ENCODE measurements at regions not wholly inside any gene's neighbourhood (a gene's known extent, or its start where the extent isn't known, plus 50 kb on each side); places are given as distances from the start of the nearest gene placed in this dataset.

DNA sequence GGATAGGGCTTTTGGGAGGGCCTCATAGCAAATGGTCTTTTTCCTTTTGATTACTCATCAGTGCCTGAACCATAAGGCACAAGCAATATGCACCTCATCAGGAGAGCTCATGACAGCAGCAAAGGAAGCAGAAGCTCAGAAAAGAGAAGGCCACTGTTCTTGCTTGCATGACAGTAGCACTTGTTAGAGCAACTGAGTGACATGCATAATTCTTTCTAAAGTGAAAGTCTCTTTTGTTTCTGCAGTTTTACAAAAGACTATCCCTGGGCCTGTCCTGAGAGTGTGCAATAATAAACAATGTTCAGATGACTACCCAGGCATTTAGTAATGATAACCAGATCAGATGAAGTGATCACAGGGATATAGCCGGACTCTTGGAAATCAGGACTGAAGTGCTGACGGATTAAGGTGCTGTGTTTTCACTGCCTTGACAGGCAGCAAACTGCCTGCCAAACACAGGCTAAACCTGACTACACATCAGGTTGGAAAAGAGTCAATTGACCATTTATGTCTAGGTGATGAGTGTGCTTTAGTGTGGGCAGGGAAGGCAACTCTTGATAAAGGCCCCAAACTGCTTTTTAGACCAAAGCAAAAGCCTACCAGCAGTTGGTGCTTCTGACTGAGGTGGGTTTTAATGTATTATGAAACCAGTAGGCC lies 1860.3 kb downstream of the TP53TG3F start:
- Mint-ChIP-seq H3K27me3 (ENCODE audit: low read depth) (no peaks in the 10 kb centered on the region), H3K4me3 (no peak overlapping the region), H3K4me1 (no peaks in the 10 kb centered on the region), H3K9me3 (peaks cover 67% of the 10 kb centered on the region), H3K27ac (no peak overlapping the region), H3K36me3 (peaks cover 2% of the 10 kb centered on the region)
- TF ChIP-seq, protein P1, sequence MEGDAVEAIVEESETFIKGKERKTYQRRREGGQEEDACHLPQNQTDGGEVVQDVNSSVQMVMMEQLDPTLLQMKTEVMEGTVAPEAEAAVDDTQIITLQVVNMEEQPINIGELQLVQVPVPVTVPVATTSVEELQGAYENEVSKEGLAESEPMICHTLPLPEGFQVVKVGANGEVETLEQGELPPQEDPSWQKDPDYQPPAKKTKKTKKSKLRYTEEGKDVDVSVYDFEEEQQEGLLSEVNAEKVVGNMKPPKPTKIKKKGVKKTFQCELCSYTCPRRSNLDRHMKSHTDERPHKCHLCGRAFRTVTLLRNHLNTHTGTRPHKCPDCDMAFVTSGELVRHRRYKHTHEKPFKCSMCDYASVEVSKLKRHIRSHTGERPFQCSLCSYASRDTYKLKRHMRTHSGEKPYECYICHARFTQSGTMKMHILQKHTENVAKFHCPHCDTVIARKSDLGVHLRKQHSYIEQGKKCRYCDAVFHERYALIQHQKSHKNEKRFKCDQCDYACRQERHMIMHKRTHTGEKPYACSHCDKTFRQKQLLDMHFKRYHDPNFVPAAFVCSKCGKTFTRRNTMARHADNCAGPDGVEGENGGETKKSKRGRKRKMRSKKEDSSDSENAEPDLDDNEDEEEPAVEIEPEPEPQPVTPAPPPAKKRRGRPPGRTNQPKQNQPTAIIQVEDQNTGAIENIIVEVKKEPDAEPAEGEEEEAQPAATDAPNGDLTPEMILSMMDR (IDR thresholded peaks at IDR 0.05; ENCODE audit: unreplicated experiment): no peak
- DNase-seq (ENCODE audit: low spot score in 2 of 2, unreplicated experiment in 2 of 2): no peak

DNA sequence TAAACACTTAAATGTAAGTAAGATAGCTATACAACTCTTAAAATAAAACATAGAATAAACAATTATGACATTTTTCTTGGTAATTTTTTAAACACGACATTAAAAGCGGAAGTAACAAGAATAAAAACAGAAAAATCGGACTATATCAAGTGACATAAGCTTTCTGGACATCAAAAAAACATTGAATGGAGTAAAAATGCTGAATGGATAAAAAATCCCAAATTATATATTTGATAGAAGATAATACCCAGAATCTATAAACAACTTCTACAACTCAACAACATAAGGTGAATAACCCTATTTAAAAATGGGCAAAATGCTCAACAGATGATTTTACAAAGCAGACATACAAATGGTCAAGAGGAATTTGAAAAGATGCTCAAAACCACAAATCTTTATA lies 1866.5 kb downstream of the TP53TG3F start:
- TF ChIP-seq, protein P1 (IDR thresholded peaks at IDR 0.05; ENCODE audit: unreplicated experiment): no peak
- H3K36me3 Mint-ChIP-seq: no peaks in the 10 kb centered on the region
- no peaks in the 10 kb centered on the region for H3K4me1 Mint-ChIP-seq
- peaks cover 59% of the 10 kb centered on the region for H3K9me3 Mint-ChIP-seq
- no peak overlapping the region for H3K4me3 Mint-ChIP-seq
- no peak overlapping the region for H3K27ac Mint-ChIP-seq
- no peaks in the 10 kb centered on the region for H3K27me3 Mint-ChIP-seq (ENCODE audit: low read depth)
- no peak for DNase-seq (ENCODE audit: low spot score in 2 of 2, unreplicated experiment in 2 of 2)

DNA sequence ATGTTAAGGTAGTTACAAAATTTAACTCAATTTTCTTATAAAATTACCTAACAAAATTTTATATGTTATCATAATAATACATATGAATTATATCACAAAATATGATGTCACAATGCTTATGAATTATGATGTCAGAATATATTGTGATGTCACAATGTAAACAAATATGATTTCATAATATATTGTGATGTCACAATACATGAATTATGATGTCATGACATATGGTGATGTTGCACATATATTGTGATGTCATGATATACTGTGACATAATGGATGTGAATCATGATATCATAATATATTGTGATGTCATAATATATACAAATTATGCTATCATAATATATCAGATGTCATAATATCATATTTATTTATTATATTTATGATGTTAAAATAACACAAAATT lies 1879.9 kb downstream of the TP53TG3F start:
- H3K9me3 Mint-ChIP-seq: peaks cover 56% of the 10 kb centered on the region
- H3K27ac Mint-ChIP-seq: no peak overlapping the region
- DNase-seq (ENCODE audit: low spot score in 2 of 2, unreplicated experiment in 2 of 2): no peak
- no peaks in the 10 kb centered on the region for H3K4me1 Mint-ChIP-seq
- H3K36me3 Mint-ChIP-seq: peaks cover 3% of the 10 kb centered on the region
- no peaks in the 10 kb centered on the region for H3K27me3 Mint-ChIP-seq (ENCODE audit: low read depth)
- TF ChIP-seq, protein P1 (IDR thresholded peaks at IDR 0.05; ENCODE audit: unreplicated experiment): no peak
- H3K4me3 Mint-ChIP-seq: no peak overlapping the region

DNA sequence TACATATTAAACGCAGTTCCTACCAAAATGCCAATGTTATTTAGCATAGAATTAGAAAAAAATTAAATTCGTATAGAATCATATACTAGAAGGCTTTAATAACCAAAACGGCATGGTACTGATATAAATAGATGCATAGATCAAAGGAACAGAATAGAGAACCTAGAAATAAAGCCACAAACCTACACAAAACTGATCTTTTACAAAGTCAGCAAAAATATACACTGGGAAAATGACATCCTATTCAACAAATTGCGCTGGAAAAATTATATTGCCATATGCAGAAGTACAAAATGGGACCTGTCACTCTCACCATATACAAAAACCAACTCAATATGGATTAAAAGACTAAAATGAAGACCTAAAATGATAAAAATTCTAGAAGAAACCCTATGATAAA lies 1882.6 kb downstream of the TP53TG3F start:
- Mint-ChIP-seq H3K4me1 (no peaks in the 10 kb centered on the region), H3K9me3 (peaks cover 54% of the 10 kb centered on the region), H3K36me3 (peaks cover 4% of the 10 kb centered on the region), H3K4me3 (no peak overlapping the region), H3K27me3 (ENCODE audit: low read depth) (no peaks in the 10 kb centered on the region), H3K27ac (no peak overlapping the region)
- TF ChIP-seq, protein P1 (IDR thresholded peaks at IDR 0.05; ENCODE audit: unreplicated experiment): no peak
- DNase-seq (ENCODE audit: low spot score in 2 of 2, unreplicated experiment in 2 of 2): no peak

DNA sequence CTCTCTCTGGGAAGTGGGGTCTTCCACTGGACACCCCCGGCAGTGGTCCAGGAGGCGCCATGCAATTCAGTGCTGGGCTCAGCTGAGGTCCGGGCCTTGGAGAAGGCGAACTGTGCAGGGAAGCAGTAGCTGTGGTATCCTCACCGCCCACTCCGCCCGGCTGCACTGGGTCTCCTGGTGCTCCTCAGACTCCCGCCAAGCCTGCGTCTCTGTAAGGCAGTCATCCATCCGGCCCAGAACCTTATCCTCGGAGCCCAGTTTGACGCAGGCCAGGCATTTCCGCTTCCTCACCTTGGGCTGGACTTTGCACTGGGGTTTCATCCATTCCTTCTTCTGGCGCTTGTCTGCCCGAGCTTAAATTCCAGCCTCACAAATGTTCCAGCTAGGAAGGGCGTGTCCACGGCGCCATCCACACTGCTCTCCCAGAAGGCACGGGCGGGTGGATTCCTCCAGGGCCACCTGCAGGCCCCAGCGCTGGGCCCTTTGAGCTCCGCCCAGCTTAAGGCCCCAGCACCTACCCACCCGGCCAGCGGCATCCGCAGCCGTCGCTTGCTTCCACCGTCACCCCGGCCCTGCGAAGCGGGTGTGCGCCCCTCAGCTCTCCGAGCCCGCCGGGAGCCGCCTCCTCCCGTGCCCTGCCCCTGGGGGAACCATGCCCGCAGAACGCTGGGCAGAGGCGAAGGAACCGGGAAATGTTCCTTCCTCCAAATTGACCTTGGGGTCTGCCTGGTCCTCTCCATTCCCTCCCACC lies 1884.8 kb downstream of the TP53TG3F start:
- no peak overlapping the region for H3K4me3 Mint-ChIP-seq
- H3K27ac Mint-ChIP-seq: no peak overlapping the region
- no peaks in the 10 kb centered on the region for H3K4me1 Mint-ChIP-seq
- H3K27me3 Mint-ChIP-seq (ENCODE audit: low read depth): no peaks in the 10 kb centered on the region
- peaks cover 46% of the 10 kb centered on the region for H3K9me3 Mint-ChIP-seq
- no peak for DNase-seq (ENCODE audit: low spot score in 2 of 2, unreplicated experiment in 2 of 2)
- TF ChIP-seq, protein P1 (IDR thresholded peaks at IDR 0.05; ENCODE audit: unreplicated experiment): no peak
- peaks cover 4% of the 10 kb centered on the region for H3K36me3 Mint-ChIP-seq
